ENCODE measurements at regions not wholly inside any gene's neighbourhood (a gene's known extent, or its start where the extent isn't known, plus 50 kb on each side); places are given as distances from the start of the nearest gene placed in this dataset.

DNA sequence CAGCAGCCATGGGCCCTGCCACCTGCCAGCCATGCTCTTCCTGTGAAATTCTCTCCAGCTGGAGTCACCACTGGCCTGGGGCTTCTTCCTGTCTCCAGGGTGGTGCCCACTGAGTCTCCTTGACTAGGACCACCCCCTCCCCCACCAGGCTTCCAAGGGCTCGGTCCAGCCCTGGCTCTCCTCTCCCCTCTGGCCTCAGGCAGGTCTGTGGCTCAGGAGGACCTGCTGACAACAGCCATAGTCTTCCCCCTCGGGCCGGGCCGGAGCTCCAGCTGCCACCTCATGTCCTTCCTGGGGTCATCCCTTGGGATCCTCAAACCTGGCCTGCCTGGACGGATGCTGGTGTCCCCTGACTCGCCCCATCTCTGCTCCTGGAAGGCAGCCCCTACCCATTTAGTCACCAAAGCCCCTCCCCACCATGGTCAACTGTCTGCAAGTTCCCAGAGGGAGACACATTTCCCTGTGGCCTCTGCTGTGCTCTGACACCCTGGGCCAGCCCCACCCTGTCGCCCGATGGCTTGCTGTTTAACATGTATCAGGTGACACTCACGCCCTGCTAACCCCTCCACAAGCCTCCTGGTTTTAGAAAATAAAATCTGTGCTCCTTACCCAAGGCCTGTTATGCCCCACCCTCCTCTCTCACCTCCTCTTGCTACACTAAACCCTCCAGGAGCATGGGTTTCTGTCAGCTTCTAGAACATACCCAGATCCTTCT is 186.2 kb downstream of the RBFOX3 start:
- no peaks in the 10 kb centered on the region for H3K36me3 Mint-ChIP-seq
- no peak overlapping the region for H3K27ac Mint-ChIP-seq
- H3K27me3 Mint-ChIP-seq: peaks cover 2% of the 10 kb centered on the region
- no peak overlapping the region for H3K4me3 Mint-ChIP-seq
- H3K9me3 Mint-ChIP-seq: no peaks in the 10 kb centered on the region
- no peaks in the 10 kb centered on the region for H3K4me1 Mint-ChIP-seq

DNA sequence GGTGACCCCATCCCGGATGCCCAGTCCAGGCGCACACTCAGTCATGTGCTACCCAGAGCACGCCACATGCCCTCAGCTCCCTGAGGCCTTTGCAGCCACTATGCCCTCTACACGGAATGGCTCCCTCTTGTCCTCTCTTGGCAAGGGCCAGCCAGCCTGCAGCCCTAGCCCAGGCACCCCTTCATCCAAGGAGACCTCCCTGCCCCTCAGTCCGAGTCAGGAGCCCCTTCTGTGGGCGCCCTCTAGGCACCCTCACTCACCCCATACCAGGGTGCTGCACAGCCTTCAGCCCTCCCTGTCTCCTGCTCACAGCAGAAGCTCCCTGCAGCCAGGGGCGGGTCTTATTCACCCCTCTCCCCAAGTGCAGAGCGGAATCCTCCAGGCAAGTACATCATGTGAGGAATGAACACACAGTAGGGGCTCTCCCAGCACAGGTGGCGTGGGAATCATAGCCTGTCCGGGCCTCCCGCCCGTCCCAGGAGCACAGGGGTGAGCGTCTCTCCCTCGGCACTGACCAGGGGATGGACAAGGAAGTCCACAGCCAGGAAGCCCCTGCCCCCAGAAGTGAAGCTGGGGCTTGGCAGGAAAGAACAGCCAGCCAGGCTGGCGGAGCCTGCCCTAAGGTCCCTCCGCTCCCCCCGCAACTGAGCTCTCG is 186.9 kb downstream of the RBFOX3 start:
- Mint-ChIP-seq H3K4me3 (no peak overlapping the region), H3K27me3 (no peaks in the 10 kb centered on the region), H3K36me3 (no peaks in the 10 kb centered on the region), H3K9me3 (no peaks in the 10 kb centered on the region), H3K4me1 (no peaks in the 10 kb centered on the region), H3K27ac (no peak overlapping the region)

DNA sequence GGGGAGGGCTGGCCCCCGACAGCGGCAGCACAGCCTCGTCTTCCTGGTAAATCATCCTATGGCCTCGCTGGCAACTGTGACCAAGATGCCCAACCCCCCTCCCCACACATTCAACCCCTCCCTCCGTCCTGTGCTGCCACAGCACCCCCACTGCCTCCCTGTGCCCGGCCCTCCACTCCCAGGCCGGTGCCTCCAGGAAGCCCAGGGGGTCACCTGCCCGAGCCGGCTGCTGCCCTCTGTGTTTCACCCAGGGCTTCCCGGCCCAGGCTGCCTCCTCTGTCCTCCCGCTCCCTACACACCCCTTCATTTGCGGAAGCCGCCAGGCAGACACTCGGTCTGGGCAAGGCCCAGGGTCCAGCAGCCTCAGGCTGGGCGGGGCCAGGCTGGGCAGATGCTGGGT is 188.6 kb downstream of the RBFOX3 start:
- Mint-ChIP-seq H3K4me3 (no peak overlapping the region), H3K27me3 (no peaks in the 10 kb centered on the region), H3K9me3 (no peaks in the 10 kb centered on the region), H3K27ac (no peak overlapping the region), H3K4me1 (no peaks in the 10 kb centered on the region), H3K36me3 (no peaks in the 10 kb centered on the region)

DNA sequence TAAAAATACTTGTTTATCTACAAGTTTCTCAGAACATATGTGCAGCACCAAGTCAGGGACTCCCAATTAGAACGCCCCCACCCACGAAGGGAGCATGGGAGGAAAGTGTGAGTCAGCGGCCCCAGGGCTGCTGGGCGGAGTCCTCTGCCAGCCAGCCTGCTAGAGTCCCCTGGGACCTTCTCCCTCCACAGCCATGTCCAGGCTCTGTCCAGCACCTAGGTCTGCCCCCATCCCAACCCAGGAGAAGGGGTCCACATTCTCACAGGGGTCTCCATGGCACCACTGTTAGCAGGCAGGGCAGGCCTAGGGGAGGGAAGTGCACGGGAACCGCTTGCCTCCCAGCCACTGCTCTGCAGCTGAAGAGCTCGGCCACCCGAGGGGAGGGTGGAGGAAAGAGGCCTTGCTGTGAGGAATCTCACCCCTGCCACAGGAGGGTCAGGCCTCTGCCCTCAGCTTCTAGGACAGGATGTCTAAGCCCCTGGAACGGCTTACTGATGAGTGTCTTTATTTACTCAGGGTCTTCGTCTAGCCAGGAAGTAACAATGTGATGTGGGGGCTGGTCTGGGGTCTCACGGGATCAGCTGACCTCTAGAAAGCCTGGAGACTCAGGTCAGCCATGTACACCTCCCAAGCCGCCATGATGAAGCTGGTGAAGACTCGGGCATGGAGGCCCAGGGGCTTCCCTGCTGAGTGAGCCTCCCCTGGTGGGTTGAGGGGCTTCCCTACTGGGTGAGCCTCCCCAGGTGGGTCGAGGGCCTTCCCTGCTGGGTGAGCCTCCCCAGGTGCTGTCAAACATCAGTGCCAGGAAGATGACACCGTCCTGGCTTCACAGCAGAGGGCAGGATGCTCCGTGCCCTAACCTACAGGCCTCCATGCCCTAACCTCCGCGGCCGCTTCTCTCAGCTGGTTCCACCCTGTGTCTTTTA is 190.3 kb downstream of the RBFOX3 start:
- no peaks in the 10 kb centered on the region for H3K4me1 Mint-ChIP-seq
- H3K27ac Mint-ChIP-seq: no peak overlapping the region

DNA sequence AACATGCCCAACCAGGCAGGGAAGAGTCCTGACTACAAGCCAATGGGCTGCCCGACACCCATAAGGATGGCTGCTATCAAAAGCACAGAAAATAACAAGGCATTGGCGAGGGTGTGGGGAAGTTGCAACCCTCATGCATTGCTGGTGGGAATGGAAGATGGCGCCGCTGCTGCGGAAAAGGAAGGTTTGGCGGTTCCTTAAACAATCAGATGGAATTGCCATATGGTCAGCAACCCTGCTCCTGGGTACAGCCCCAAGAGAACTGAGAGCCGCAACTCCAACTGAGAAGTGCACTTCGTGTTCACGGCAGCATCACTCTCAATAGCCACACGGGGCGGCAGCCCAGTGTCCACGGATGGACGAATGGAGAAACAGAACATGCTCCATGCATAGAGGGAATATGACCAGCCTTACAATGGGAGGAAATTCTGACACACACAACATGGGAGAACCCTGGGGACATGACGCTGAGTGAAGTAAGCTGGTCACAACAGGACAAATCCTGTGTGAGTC is 193.3 kb downstream of the RBFOX3 start:
- H3K27me3 Mint-ChIP-seq: peaks cover 1% of the 10 kb centered on the region
- no peaks in the 10 kb centered on the region for H3K4me1 Mint-ChIP-seq
- no peaks in the 10 kb centered on the region for H3K36me3 Mint-ChIP-seq
- no peak overlapping the region for H3K4me3 Mint-ChIP-seq
- no peaks in the 10 kb centered on the region for H3K9me3 Mint-ChIP-seq
- H3K27ac Mint-ChIP-seq: no peak overlapping the region

More for the DNA sequence above, 190.3 kb downstream of the RBFOX3 start:
- peaks cover 1% of the 10 kb centered on the region for H3K27me3 Mint-ChIP-seq
- no peak overlapping the region for H3K4me3 Mint-ChIP-seq
- no peaks in the 10 kb centered on the region for H3K36me3 Mint-ChIP-seq
- no peaks in the 10 kb centered on the region for H3K9me3 Mint-ChIP-seq

DNA sequence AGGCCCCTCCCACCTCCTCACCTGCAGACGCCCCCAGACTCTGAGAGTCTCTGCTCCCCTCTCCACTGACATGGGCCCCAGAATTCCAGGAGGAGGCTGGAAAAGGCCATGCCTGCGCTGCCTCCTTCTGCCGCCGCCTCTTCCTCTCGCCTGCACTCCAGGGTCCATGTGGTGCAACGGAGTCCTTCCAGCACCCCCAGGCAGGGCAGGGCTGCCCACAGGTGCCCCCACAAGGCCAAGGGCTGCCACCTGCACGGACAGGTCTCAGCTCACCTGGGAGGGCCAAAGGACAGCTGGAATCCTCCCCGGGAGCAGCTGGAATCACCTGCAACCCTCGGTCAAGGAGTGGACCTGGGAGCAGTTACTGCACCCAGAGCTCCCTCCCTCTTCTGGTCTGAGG is 194.9 kb downstream of the RBFOX3 start:
- H3K27me3 Mint-ChIP-seq: peaks cover 1% of the 10 kb centered on the region
- no peaks in the 10 kb centered on the region for H3K36me3 Mint-ChIP-seq
- no peaks in the 10 kb centered on the region for H3K4me1 Mint-ChIP-seq
- no peaks in the 10 kb centered on the region for H3K9me3 Mint-ChIP-seq
- H3K27ac Mint-ChIP-seq: no peak overlapping the region
- no peak overlapping the region for H3K4me3 Mint-ChIP-seq

DNA sequence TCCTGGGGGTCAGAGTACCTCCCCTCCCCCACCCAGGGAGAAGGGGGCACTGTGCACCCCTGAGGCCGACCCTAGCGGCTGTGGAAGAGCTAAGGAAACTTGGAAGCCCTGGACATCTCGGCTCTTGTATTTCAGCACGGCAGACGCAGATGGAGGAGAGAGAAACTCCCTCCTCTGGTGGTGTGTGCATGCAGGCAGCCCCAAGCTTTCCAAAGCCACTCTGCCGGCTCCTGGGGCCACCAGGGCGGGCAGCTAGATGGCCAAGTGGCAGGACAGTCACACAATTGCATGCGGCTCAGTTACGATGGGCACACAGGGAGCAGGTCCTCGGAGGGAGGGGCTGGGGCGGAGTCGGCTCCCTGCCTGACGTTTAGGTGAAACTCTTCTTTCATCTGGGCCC is 195.5 kb downstream of the RBFOX3 start:
- H3K4me1 Mint-ChIP-seq: no peaks in the 10 kb centered on the region
- peaks cover 1% of the 10 kb centered on the region for H3K27me3 Mint-ChIP-seq

DNA sequence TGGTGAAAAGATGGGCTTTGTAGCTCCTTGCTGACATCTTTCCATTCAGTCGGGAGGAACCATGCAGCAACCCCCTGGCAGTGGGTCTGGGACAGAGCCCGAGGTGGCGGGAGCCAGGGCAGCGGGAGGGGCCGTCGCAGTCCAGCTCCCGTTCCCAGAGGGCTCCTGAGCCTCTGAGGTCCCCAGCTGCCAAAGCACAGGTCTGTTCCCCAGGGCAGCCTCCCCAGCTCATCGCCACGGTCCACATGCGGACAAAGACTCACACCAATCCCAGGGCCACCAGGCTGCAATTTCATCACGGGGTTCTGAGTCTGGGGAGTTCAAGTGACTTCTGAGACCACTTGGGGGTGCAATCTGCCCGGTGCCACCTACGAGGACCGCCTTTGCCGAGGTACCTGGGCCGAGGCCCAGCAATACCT is 196.0 kb downstream of the RBFOX3 start:
- Mint-ChIP-seq H3K27me3 (peaks cover 1% of the 10 kb centered on the region), H3K36me3 (no peaks in the 10 kb centered on the region), H3K4me3 (no peak overlapping the region), H3K27ac (no peak overlapping the region), H3K9me3 (no peaks in the 10 kb centered on the region), H3K4me1 (no peaks in the 10 kb centered on the region)

More for the DNA sequence above, 195.5 kb downstream of the RBFOX3 start:
- no peaks in the 10 kb centered on the region for H3K36me3 Mint-ChIP-seq
- H3K9me3 Mint-ChIP-seq: no peaks in the 10 kb centered on the region
- no peak overlapping the region for H3K4me3 Mint-ChIP-seq
- no peak overlapping the region for H3K27ac Mint-ChIP-seq

DNA sequence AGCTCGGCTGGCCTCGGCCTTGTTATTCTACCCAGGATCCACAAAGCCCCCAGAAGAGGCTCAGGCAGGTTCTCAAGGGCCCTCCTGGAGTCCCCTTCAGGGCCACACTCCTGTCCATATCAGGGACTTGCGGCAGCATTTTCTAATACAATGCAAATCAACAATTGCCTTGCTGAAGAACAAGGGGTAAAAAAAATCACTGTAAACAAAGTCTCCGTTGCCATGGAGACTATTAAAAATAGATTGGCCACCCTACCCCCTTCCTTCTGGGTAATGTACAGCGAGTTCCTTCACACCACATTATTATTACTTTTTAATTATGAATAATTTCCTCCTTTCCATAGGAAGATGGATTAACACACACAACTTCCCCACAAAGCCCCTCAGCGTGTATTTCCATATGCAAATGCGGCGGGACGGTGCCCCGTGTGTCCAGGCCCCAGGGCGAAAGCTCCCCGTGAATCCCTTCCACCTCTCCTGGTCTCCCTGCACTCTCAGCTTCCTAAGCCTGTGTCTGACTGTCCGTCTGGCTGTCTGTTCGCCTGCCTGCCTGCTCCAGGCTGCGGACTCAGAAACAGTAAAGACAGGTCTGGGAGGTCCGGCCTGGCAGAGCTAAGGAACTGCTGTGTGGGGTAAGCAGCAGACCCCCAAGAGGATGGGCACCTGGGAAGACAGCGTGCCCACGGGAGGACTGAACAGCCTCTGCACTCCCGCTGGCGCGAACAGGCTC is 196.6 kb downstream of the RBFOX3 start:
- peaks cover 1% of the 10 kb centered on the region for H3K27me3 Mint-ChIP-seq
- no peaks in the 10 kb centered on the region for H3K36me3 Mint-ChIP-seq

DNA sequence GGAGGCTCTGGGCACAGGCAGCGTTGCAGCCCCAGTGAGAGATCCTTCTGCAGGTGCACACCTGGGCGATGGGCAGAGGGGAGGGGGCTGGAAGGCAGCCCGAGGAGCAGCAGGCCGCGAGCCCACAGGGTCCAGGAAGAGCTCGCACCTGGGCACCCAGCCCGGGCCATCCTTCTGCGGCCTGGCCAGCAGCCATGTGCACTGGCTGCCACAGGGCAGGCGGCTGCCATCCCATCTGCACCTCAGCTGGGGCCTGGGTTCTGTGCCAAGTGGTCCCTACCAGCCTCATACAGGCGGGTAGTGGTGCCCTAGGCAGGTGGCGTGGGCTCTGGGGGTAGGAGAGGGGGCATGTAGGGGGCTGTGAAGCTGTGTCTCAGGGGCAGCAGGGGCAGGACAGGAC is 197.2 kb downstream of the RBFOX3 start:
- H3K27me3 Mint-ChIP-seq: peaks cover 4% of the 10 kb centered on the region
- no peak overlapping the region for H3K27ac Mint-ChIP-seq
- no peaks in the 10 kb centered on the region for H3K9me3 Mint-ChIP-seq
- no peak overlapping the region for H3K4me3 Mint-ChIP-seq
- H3K36me3 Mint-ChIP-seq: no peaks in the 10 kb centered on the region
- no peaks in the 10 kb centered on the region for H3K4me1 Mint-ChIP-seq

More for the DNA sequence above, 196.6 kb downstream of the RBFOX3 start:
- Mint-ChIP-seq H3K27ac (no peak overlapping the region), H3K4me1 (no peaks in the 10 kb centered on the region), H3K4me3 (no peak overlapping the region), H3K9me3 (no peaks in the 10 kb centered on the region)

DNA sequence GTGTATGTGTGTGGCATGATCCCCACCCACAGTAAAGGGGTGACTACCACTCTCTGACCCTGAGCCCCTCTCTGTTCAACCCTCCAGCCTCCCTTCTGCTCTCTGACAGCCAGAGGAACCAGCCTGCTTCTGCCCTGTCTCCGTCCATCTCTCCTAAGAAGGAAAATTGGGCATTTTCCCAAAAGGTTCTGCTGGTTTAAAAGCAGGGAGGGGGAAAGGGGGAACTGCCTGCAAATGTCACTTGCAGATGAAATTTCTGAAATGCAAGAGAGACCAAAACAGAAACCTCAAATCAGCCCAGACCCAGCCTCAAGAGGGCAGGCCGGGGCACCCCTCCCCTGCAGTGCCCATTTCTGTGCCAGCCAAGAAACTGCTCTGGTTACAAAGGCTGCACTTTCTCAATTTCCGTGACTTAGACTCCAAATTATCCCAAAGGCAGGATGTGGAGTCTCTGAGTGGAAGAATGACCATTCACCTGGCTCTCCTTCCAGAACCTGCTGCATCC is 197.9 kb downstream of the RBFOX3 start:
- no peaks in the 10 kb centered on the region for H3K9me3 Mint-ChIP-seq
- H3K4me1 Mint-ChIP-seq: no peaks in the 10 kb centered on the region
- H3K36me3 Mint-ChIP-seq: no peaks in the 10 kb centered on the region
- peaks cover 5% of the 10 kb centered on the region for H3K27me3 Mint-ChIP-seq
- H3K4me3 Mint-ChIP-seq: no peak overlapping the region
- no peak overlapping the region for H3K27ac Mint-ChIP-seq

DNA sequence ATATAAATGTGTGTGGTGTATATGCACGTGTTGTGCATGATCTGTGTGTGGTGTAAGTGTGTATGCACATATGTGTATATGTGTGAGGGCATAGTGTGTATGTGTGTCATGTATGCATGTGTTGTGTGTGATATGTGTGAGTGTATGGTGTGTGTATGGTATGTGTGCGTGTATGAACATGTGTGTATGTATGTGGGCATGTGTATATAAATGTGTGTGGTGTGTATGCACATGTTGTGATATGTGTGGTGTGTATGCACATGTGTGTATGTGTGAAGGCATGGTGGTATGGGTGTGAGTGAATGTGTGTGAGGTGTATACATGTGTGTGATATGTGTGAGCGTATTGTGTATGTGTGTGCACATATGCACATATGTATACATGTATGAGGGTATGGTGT is 198.7 kb downstream of the RBFOX3 start:
- Mint-ChIP-seq H3K4me3 (no peak overlapping the region), H3K4me1 (no peaks in the 10 kb centered on the region), H3K36me3 (no peaks in the 10 kb centered on the region), H3K27me3 (peaks cover 11% of the 10 kb centered on the region), H3K27ac (no peak overlapping the region), H3K9me3 (no peaks in the 10 kb centered on the region)

DNA sequence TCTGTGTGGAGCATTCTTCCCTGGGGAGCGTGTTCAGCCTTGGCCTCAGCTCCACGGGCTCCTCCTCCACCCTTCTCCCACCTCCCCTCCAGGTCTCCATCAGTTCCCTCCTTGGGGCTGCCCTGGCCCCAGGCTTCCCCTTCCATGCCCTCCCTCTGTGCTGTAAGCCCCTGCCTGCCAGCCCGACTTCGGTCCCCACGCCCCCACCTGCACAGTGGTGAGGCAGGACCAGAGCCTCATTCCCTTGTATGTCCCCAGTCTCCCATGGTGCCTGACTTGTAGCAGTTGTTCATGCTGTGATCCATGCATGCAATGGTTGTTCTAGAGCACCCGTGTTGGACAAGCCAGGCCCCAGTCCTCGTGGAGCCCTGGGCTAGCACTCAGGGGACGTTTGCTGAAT is 199.4 kb downstream of the RBFOX3 start:
- H3K27ac Mint-ChIP-seq: no peak overlapping the region
- H3K9me3 Mint-ChIP-seq: no peaks in the 10 kb centered on the region
- peaks cover 15% of the 10 kb centered on the region for H3K27me3 Mint-ChIP-seq
- no peak overlapping the region for H3K4me3 Mint-ChIP-seq
- H3K4me1 Mint-ChIP-seq: no peaks in the 10 kb centered on the region
- H3K36me3 Mint-ChIP-seq: no peaks in the 10 kb centered on the region

DNA sequence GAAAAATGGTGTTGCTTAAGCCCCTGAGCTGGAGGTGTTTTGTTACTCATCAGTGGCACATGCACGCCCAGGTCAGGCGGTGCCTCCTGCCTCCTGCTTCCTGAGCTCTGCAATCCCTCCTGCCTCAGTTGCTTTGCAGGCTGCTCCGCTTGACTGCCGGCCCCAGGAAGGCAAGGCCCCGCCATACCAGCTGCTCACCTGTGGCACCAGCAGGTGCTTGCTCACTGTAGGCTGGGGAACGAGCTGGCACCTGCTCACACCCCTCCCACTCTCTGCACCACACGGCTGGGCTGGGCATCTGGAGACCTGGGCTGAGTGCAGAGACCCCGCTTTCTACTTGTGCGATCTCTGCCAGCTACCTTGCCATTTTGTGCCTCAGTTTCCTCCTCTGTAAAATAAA is 200.2 kb downstream of the RBFOX3 start:
- H3K36me3 Mint-ChIP-seq: no peaks in the 10 kb centered on the region
- no peaks in the 10 kb centered on the region for H3K9me3 Mint-ChIP-seq
- no peaks in the 10 kb centered on the region for H3K4me1 Mint-ChIP-seq
- H3K4me3 Mint-ChIP-seq: no peak overlapping the region
- no peak overlapping the region for H3K27ac Mint-ChIP-seq
- H3K27me3 Mint-ChIP-seq: peaks cover 19% of the 10 kb centered on the region

DNA sequence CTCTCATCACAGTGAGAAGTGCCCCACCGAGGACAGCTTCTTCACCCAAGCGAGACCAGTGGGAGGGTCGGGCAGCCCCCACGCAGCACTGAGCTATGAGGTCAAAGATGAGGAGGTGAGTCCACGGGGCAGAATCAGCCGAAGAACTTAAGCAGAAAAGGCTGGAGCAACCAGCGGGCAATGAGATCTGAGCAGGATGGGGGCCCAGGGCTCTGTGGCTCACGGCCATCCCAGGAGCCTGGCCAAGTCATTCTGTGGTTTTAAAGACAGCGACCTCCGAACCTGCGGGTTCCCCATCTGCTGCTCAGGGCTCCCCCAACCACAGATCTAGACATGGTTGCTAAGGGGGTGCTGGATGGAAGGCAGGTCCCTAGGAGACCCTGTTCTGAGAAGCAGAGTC is 202.6 kb downstream of the RBFOX3 start:
- no peak overlapping the region for H3K27ac Mint-ChIP-seq
- no peaks in the 10 kb centered on the region for H3K4me1 Mint-ChIP-seq
- H3K27me3 Mint-ChIP-seq: peaks cover 25% of the 10 kb centered on the region
- no peak overlapping the region for H3K4me3 Mint-ChIP-seq
- H3K36me3 Mint-ChIP-seq: no peaks in the 10 kb centered on the region
- H3K9me3 Mint-ChIP-seq: no peaks in the 10 kb centered on the region

All from activated naive CD4-positive, alpha-beta T cell treated with anti-CD3 and anti-CD28 coated beads, Interleukin-2, amount 50 U/mL, for 24 hours (primary cell).